GM21825 (cell line): ENCODE measurements at regions not wholly inside any gene's neighbourhood (a gene's known extent, or its start where the extent isn't known, plus 50 kb on each side); places are given as distances from the start of the nearest gene placed in this dataset.

Source experiments
- ATAC-seq: cut with Tn5 transposase; IDR thresholded peaks from one replicate; pipeline ENCODE4 v1.9.1; 2021; ENCODE audit warnings: mild to moderate bottlenecking, moderate library complexity; ENCODE audit not compliant: unreplicated experiment

DNA sequence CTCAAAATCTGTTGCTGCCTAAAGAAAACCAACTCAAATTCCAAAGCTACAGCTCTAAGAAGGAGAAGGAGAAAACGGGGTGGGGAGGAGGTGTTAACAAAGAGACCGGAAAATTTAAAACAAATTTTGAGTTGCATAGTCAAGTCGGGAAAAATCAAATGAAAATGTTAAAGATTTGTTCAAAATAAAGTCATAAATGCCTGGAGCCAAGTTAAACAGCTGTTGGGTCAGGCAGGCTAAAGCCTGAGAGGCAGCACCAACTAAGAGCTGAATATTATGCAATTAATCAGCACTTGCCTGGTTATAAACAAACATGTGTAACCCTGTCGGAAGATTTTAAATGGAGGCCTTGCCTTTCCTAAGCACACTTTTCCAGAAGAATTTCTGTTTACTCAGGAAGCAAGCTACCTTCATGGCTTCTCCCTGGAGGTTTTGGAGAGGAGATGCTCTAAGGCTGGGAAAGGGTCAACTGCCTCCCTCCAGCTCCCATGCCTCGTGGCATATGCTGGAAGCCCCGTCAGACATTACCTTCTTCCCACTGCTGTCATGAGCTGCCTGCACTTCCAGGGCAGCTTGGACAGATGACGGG is 270.5 kb downstream of the DMRT2 start:
- ATAC-seq, result no peak

DNA sequence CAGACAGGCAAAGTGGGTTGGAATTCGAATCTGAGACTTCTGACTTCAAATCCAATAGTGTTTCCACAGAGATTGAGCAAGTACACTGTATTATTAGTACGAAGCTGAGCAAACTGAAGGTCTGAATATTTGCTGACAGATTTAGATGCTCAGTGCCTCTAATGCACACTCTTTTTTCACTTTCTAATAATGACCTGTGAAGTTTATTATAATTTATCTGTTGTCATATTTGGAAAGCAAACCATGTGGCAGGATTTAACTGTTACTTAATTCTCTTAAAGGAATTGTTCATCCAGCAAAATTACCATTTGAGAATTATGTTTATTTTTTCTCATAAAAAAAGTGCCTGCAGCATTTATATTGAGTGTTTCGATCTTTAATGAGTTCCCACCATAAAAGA is 277.3 kb downstream of the DMRT2 start:
- no peak for ATAC-seq

DNA sequence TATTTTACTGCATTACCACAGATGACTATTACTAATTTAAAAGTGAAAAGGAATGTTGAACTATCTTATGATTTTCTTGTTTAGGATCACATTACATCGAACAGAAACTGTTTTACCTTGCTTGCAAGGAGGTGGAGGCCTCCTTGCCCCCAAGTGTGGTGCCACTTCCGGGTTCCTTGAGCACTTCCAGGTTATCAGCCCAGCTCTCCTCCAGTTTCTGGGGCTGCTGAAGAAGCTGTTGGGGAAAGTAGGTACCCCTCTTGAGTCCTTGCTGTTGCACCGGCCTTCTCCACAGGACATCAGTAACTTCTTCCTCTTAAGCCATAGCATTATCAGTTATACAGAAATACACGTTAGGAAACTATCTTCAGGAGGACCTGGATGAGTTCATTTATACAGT is 278.2 kb downstream of the DMRT2 start:
- ATAC-seq, result no peak

DNA sequence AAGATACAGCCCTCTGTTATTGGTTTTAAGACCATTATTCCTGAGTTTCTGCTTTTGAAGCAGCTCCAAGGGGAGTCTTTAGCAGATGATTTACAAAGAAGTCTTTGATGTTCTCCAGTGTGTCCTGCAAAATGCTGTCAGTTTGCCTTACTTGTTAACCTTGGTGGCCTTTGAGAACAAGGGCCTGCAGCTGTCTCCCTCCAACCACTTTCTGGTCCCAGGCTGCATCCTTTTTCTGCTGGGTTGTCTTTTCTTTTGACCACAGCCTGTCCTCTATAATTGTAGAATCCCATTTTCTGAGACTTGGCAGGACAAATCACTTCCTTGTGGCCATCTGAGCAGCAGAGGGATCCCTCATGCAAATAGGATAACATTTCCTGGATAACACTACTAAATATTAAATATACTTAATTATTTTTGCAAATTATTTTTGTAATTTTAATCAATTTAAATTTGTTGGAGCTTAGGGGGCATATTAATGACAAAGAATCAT is 281.4 kb downstream of the DMRT2 start:
- ATAC-seq, result no peak

DNA sequence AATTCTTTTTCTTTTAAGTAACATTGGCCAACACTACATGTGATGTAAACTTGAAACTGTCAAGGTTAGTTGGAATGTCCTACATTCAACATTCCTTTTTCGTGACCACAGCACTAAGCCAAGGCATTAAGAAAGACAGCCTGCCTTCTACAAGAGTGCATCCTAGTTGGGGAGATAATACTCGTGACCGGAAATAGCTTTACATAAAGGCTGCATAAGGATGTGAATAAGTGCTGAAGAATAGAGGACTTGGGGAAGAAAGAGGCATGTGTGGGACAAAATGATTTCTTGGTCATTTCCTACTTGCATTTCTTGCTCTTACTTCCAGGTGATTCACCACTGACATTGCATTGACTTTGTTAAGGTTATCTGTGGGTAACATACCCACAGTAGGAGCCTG is 282.0 kb downstream of the DMRT2 start:
- no peak for ATAC-seq

DNA sequence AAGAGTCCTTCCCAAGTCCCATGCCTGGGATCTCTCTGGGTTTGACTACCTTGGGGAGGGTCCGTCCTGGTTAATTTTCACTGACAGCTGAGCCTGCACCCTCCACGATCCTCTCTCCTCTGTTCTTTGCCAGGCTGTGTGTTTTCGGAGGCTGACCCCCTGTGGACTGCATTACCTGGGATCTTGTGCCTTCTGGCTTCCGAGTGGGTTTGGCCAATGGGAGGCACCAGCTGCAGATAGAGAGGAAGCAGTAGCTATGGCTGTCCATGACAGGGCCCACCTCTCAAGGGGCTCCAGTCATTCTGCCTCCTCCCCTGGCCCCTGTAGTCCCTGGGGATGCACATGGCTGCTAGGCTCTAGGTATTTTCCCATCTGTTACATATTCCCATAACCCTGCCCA is 285.0 kb downstream of the DMRT2 start:
- ATAC-seq, result no peak

DNA sequence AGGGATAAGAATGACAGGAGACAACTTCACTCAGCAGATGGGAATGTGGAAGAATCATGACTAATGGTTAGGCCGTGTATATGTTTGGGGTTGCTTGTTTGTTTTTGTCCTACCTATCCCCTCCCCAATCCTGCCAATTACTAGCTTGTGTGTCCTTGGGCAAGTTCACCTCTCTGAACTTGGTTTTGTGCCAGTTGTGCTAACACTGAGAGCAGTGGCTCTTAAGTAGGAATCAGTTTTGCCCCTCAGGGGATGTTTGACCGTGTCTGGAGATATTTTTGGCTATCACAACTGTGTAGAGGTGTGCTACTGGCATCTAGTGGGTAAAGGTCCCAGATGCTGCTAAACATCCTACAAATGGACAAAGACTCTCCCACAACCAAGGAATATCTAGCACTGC is 287.0 kb downstream of the DMRT2 start:
- ATAC-seq, result no peak

DNA sequence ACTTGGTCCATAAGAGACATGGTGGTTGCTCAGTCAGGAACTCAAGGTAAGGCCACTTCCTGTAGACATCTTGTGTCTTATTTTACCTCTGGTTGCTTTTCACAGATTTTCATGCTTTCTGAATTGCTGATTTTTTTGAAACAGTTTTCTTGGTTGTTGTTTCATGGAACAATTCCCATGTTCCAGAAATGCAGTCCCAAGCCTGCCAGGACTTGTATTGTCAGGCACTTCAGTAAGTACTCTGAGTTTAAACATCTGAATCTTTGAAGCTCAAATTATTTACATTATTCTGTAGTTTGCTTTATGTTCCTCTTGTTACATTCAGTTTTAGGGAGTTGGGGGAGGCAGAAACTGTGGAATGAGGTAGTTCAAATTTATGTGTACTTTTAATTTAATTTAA is 290.2 kb downstream of the DMRT2 start:
- no peak for ATAC-seq

DNA sequence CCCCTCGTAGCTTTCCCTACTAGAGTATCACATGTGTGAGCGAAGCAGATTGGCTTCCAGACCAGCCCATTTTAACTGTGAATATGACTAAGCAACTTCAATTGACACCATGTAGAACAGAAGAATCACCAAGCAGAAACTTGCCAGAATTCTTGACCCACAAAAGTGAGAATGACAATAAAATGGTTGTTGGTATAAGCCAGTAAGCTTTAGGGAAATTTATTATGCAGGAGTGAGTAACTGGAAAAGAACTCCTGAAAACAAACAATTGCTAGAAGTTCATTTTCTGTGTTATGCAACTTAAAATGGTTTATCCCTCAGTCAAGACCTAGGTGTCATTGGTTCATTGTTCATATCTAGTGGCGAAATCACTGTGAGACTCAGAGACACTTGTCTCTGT is 303.1 kb downstream of the DMRT2 start:
- no peak for ATAC-seq

DNA sequence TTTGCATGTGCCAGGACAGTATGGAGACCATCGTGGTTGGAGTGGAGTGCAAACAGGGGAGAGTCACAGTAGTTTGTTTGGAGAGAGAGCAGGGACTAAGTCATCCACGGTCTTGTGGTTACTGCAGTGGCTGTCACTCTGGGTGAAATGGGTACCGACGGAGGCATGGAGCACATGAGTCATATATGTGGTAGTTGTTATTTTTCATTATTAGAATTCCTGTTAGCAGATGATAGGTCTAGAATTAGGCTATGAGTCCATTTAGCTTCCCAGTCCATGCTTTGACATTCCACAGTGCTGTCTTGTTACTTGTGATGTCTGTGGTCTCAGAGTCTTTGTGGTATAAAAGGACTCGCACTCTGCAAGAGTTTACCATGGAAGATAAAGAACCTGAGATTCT is 303.9 kb downstream of the DMRT2 start:
- no peak for ATAC-seq

DNA sequence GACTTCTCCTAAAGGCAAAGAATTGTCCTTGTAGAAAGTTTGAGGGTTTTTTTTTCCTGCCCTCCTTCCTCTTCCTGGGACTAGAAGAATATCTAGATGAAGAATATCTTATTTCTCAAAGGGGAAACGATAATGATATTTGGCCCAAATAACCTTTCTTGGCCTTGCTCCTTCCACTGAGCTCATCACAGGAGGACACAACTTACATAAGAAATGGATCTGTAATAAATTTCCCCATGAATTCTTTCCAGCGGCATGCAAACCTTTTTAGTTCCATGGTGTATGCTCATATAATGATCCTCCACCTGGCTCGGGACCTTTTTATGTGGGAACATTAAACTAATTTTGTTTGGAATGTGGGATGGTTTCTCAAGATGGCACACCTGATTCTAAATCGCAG is 304.4 kb downstream of the DMRT2 start:
- no peak for ATAC-seq

DNA sequence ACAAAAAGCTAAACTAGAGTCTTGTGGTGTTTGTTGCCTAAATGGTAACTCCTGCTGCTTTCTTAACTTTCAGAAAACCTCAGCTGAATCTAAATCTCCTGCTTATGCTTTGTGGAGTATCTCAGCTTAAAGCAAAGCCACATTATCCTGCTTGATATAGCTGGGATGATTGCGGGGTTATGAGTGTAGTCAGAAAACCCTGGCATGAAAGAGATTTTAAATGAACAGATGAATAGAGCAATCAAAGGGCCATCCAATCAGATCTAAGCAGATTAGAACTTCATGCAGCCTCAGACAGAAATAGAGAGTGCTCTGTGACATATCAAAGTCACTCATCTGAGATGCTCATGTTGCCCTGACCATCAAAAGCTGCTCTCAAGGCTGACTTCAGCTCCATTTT is 305.5 kb downstream of the DMRT2 start:
- ATAC-seq, result no peak

DNA sequence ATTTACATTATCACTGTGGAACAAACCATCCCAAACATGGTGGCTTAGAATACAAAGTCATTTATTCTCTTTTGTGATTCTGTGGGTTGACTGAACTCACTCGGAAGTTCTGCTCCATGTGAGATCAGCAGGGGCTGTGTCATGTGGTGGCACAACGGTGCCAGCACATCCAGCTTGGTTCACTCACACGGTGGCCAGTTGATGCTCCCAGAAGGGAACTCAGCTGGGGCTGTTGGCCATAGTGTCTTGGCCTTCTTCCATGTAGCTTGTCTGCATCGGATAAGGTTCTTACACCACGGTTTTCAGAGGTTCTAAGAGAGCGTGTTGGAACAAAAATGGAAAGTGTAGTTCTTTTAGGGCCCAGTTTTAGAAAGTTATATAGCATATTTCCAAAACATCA is 312.7 kb downstream of the DMRT2 start:
- ATAC-seq, result no peak

DNA sequence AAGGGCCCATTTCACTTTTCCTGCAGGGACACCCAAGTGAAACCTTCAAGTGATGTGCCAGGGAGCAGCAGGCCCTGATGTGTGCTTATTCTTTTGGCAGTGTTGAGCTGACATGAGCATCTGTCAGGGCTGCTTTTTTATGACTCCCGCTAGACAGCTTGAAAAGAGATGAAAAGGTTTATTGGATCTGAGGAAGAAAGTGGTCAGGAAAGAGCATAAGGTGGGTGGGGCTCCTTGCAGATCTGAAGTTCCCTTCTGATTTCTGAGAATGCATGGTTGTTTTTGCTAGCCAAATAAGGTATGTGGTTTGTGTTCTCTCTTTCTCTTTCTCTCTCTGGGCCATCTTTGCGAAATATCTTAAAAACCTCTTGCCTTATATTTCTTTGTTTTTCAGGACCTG is 316.1 kb downstream of the DMRT2 start:
- ATAC-seq, result no peak

DNA sequence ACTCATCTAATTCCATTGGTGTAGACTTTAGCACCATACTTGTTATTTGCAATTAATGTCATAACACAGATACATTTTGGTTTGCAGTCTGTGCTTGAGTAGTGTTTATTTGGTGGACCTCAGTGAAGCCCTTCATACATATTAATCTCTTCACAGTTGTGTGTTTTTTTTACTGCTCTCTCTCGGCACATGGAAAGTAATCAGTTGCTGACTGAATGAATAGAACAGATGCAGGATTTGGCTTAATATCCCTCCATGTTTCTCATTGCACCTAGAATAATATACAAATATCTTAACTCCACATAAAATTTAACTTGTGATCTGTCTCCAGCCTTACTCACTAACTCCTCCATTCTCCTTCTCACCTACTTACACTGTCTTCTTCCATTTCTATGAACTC is 319.1 kb downstream of the DMRT2 start:
- ATAC-seq, result no peak

DNA sequence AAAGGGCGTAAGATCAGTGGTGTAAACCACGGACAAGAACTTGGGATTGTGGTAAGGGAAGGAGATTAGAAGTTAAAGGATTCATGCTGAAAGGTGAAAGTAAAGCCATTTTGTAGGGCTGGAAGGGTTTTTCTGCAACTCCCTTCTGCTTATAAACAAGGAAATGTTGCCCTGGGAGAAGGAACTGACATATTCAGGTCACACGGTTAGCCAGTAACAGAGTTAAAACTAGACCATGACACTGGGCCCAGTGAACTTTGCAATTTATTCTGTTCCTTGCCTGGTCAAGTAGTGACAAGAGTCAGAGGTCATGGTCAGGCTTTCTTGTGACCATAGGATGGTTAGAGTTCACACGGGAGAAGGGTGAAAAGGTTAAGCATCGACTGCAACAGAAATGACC is 323.3 kb downstream of the DMRT2 start:
- no peak for ATAC-seq

DNA sequence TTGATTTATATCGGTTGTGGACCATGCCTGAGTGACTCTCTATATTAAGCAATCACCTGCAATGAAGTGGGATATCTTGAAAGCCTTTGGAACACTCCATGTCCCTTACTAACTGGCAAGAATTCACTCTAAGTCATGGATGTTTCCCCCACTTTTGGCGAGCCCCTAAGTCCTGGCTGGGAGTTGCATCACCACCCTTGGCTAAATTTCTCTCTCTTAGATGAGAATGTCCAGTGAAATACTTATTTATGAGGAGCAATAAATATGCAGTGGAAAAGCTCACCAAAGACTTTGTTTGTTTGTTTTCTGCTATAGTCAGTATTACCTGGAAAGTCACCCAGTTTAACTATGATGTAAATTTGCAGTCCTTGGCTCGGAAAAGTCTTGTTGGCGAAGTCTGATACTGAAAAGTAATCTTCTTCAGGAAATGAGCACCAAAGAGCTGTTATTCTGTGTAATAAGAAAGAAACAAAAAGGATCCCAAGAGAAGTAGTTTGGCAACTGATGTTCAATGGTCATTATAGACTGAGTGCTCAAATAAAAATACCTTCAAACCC is 333.8 kb downstream of the DMRT2 start:
- no peak for ATAC-seq

DNA sequence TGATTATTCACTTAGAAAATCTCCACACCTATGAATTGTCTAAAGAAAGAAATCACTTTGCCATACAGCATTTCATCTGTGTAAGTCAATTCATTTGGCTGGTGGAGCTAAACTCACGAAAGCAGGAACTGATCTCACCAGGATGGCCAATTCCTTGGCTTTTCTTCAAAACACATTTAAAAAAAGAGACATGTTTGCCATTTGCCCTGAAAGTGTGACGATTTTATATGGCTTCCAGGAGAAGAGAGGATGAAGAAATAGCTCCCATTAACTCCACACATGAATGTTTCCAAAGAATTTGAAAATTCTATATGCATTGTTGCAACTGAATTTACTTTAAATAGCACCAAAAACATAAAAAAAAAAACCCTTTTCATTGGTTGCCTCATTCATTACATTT is 334.7 kb downstream of the DMRT2 start:
- no peak for ATAC-seq

DNA sequence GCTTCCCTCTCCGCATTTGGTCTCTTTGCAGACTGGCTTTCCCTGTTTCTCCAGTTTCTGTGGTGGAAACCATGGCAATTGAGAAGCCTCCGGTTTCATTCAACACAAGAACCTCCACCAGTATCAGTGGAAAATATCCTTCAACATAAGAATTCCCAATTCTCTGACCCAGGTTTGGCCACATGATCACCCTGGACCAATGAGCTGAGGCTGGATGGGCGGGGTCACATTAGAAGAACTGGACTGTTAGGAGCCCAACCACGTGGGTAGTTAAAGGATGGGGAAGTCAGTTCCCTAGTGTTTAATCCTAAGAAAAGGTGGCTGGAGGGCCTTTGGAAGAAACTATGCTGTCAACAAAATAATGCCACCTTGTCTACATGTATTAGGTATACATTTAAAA is 336.3 kb downstream of the DMRT2 start:
- no peak for ATAC-seq

DNA sequence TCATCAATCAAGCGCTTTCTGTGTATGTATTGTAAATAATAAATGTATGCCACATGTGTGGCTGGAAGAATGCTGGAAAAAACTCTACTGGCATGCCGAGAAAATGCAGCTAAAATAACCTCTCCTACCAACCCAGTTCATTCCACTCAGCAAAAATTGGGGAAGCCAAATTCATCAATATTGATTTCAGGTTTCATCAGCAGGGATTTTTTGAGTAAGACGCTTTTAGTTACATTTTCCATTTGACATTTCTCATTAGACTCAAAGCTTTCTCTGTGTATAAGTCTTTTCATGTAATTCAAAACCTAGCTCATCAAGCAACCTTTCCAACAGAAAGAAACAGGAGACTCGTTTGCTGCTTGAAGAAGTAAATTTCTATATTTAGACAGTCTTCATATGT is 338.1 kb downstream of the DMRT2 start:
- no peak for ATAC-seq

DNA sequence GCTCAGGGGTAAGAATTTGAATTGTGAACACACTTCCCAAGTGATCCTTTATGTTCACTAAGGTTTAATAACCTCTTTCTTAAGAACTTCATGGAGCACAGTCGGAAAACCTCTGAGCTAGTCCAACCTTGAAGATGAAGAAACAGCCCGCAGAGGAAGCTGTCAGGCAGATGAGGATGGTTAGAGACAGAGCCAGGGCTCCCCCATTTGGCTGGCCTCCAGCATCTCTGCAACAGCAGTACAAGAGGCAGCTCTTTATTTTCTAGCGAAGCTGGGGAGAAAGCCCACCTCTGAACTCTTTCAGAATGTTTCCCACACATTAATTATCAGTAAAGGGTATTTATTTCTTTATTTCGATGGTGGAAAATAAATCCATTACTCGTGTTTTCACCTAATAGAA is 350.8 kb downstream of the DMRT2 start:
- ATAC-seq, result no peak

DNA sequence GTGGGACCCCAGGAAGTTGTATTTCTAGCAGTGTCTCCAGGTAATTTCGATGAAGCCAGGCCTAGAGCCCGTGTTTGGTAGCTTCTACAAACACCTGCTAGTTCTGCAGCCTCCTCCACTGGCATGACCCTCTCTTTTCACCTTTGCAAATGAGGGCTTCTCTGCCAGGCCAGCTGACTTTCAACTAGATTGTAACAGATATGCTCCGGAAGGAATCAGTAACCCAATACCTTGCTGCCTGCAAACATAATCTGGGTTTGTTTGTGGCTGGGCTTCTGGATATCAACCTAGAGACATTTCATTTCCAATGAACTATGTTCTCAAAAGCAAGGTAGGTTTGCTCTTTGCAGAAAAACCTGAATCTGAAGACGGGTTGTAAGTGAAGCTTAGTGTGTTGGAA is 354.8 kb downstream of the DMRT2 start:
- no peak for ATAC-seq

DNA sequence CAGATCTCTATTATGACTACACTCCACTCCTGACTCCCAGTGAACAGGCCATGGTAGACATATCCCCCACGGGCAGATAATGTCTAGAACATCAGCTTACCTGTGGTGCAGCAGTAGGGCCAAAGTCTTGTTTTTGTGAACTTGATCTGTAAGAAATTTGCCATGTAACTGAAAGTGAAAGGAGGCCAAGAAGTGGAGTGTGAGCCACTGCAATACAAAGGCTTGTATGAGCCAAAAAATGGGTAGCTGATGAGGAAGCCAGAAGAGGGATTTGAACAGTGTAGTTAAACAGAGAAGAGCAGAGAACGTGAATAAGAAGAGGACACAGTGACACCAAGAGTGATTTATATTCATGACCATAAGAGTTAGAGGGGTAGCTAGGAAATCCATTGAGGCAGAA is 361.7 kb downstream of the DMRT2 start:
- ATAC-seq, result no peak
